ENCODE measurements at regions not wholly inside any gene's neighbourhood (a gene's known extent, or its start where the extent isn't known, plus 50 kb on each side); places are given as distances from the start of the nearest gene placed in this dataset.
"Not testable (repeated sequence)": the region's sequence is repeated elsewhere in the genome, so short reads cannot be mapped to it uniquely, and the experiment has no call there.

GRCh38 chr1:86805898-86806519 is 101.6 kb downstream of the SH3GLB1 start:
- H3K4me1 Mint-ChIP-seq; H3K27me3 ChIP-seq (ENCODE audit: insufficient read depth); H3K4me3 Mint-ChIP-seq; H3K4me2 ChIP-seq; H3K36me3 Mint-ChIP-seq (ENCODE audit: low read depth); ATAC-seq; H4K20me1 ChIP-seq (replicated peaks; ENCODE audit: insufficient read depth); H3K4me3 ChIP-seq; H3K36me3 ChIP-seq (ENCODE audit: insufficient read depth); H3K79me2 ChIP-seq (replicated peaks; ENCODE audit: insufficient read depth); H3K27me3 Mint-ChIP-seq (ENCODE audit: insufficient read depth, low read depth, poor library complexity); H2AFZ ChIP-seq; DNase-seq (ENCODE audit: low spot score); H3K4me1 ChIP-seq (ENCODE audit: insufficient read depth); H3K27ac ChIP-seq (ENCODE audit: low read depth); H3K9me2 ChIP-seq (ENCODE audit: insufficient read depth); H3K9me3 Mint-ChIP-seq; H3K27ac Mint-ChIP-seq; H3F3A ChIP-seq (replicated peaks; ENCODE audit: low read depth): not testable (repeated sequence)

DNA sequence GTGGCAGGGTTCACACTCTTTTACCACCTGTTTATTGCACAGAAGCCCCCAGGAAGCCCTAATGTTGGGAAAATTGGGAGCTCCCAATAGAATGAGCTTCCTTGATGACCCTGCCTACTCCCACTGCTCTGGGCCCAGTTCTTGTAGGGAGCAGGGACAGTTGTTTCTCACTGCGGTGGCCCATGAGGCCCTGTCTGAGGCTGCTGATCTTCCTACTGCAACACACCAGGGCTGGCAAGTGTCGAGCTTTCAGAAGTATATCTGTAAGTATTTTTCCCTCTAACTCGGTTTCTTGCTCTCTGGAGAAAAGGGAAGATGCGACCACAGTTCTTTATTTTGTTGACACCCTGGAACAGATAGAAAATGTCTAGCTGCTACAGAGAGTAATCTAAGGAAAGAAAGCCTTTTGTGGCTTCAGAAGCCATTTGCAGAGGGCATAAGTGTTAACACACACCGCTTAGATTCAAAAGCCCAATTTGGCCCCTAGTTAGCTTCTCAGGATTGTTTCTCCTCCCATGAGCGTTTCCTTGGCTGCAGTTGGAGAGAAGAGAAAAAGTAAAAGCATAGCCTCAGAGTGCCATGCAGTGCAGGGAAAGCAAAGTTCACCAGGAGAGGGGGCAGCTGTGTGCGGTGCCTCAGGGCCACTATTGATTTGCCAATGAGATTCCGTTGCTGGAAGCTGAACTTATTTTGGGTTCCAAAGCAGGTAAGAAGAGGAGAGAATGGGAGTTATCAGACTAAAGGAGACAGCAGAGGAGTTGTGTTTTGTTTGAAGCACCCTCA is 102.6 kb downstream of the SELENOF start:
- no peak overlapping the region for H3K27ac Mint-ChIP-seq
- Histone ChIP-seq H3K27ac (ENCODE audit: low read depth) (no peak overlapping the region), H3K4me3 (no peak overlapping the region), H3K79me2 (replicated peaks; ENCODE audit: insufficient read depth) (no peaks in the 10 kb centered on the region), H3K9me2 (ENCODE audit: insufficient read depth) (no peaks in the 10 kb centered on the region), H3F3A (replicated peaks; ENCODE audit: low read depth) (no peaks in the 10 kb centered on the region), H2AFZ (peak overlapping the region; percentile 91), H3K27me3 (ENCODE audit: insufficient read depth) (no peaks in the 10 kb centered on the region), H3K36me3 (ENCODE audit: insufficient read depth) (no peaks in the 10 kb centered on the region), H3K4me1 (ENCODE audit: insufficient read depth) (peaks cover 19% of the 10 kb centered on the region), H3K4me2 (no peak overlapping the region), H4K20me1 (replicated peaks; ENCODE audit: insufficient read depth) (no peaks in the 10 kb centered on the region)
- peak; percentile 67 for DNase-seq (ENCODE audit: low spot score)
- peaks cover 4% of the 10 kb centered on the region for H3K27me3 Mint-ChIP-seq (ENCODE audit: insufficient read depth, low read depth, poor library complexity)
- peak; percentile 95 for ATAC-seq
- TF ChIP-seq, protein P1, sequence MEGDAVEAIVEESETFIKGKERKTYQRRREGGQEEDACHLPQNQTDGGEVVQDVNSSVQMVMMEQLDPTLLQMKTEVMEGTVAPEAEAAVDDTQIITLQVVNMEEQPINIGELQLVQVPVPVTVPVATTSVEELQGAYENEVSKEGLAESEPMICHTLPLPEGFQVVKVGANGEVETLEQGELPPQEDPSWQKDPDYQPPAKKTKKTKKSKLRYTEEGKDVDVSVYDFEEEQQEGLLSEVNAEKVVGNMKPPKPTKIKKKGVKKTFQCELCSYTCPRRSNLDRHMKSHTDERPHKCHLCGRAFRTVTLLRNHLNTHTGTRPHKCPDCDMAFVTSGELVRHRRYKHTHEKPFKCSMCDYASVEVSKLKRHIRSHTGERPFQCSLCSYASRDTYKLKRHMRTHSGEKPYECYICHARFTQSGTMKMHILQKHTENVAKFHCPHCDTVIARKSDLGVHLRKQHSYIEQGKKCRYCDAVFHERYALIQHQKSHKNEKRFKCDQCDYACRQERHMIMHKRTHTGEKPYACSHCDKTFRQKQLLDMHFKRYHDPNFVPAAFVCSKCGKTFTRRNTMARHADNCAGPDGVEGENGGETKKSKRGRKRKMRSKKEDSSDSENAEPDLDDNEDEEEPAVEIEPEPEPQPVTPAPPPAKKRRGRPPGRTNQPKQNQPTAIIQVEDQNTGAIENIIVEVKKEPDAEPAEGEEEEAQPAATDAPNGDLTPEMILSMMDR (conservative IDR thresholded peaks at IDR 0.05; ENCODE audit: low read depth in 2 of 2): peak; percentile 49 to 72
- TF ChIP-seq ZNF331 (CRISPR knock-in tag; IDR thresholded peaks at IDR 0.05; ENCODE audit: low read depth): no peak
- H3K36me3 Mint-ChIP-seq (ENCODE audit: low read depth): peaks cover 14% of the 10 kb centered on the region
- no peak overlapping the region for H3K4me3 Mint-ChIP-seq
- H3K4me1 Mint-ChIP-seq: peaks cover 16% of the 10 kb centered on the region
- peaks cover 6% of the 10 kb centered on the region; the same call in 2 of the 3 replicates for H3K9me3 Mint-ChIP-seq

GRCh38 chr1:86812286-86812685 is 101.6 kb downstream of the SELENOF start:
- peaks cover 4% of the 10 kb centered on the region for H3K27me3 Mint-ChIP-seq (ENCODE audit: insufficient read depth, low read depth, poor library complexity)
- DNase-seq (ENCODE audit: low spot score) (no peak), ATAC-seq (no peak)
- Histone ChIP-seq H4K20me1 (replicated peaks; ENCODE audit: insufficient read depth) (no peaks in the 10 kb centered on the region), H3K4me3 (no peak overlapping the region), H2AFZ (peak overlapping the region; percentile 91), H3F3A (replicated peaks; ENCODE audit: low read depth) (no peaks in the 10 kb centered on the region), H3K27ac (ENCODE audit: low read depth) (no peak overlapping the region), H3K4me1 (ENCODE audit: insufficient read depth) (peaks cover 24% of the 10 kb centered on the region), H3K4me2 (no peak overlapping the region), H3K36me3 (ENCODE audit: insufficient read depth) (no peaks in the 10 kb centered on the region), H3K79me2 (replicated peaks; ENCODE audit: insufficient read depth) (no peaks in the 10 kb centered on the region), H3K27me3 (ENCODE audit: insufficient read depth) (no peaks in the 10 kb centered on the region), H3K9me2 (ENCODE audit: insufficient read depth) (no peaks in the 10 kb centered on the region)
- TF ChIP-seq, protein P1 (conservative IDR thresholded peaks at IDR 0.05; ENCODE audit: low read depth in 2 of 2): no peak
- peaks cover 6% of the 10 kb centered on the region; the same call in 2 of the 3 replicates for H3K9me3 Mint-ChIP-seq
- peaks cover 11% of the 10 kb centered on the region for H3K36me3 Mint-ChIP-seq (ENCODE audit: low read depth)
- peaks cover 20% of the 10 kb centered on the region for H3K4me1 Mint-ChIP-seq
- H3K4me3 Mint-ChIP-seq: no peak overlapping the region
- no peak overlapping the region for H3K27ac Mint-ChIP-seq
